Activated gamma-delta T cell treated with Interleukin-2 at 50 U/mL for 16 hours (primary cell): ENCODE measurements at regions not wholly inside any gene's neighbourhood (a gene's known extent, or its start where the extent isn't known, plus 50 kb on each side); places are given as distances from the start of the nearest gene placed in this dataset.
"Not testable (repeated sequence)": the region's sequence is repeated elsewhere in the genome, so short reads cannot be mapped to it uniquely, and the experiment has no call there.

ENCODE experiments used
- DNase-seq: peaks from one replicate; pipeline ENCODE4 v3.0.0-alpha.2; 2020

- DNase-seq, result no peak
Observed at GRCh38 chr9:2243666-2244555, 228.8 kb downstream of the SMARCA2 start.

DNA sequence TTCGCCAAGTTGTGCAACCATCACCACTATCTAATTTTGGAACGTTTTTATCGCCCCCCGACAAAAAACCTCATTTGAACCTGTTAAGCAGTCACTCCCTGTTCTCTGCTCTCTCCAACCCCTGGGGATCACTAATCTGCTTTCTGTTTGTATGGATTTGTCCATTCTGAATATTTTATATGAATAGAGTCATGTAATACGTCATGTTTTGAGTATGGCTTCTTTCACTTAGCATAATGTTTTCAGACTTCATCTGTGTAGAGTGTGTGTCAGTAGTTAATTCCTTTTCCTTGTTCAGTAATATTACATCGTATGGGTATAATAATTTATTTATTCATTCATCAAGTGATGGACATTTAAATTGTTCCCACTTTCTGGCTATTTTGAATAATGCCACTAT is 232.2 kb downstream of the SMARCA2 start:
- no peak for DNase-seq

GRCh38 chr9:2248768-2249265 is 233.7 kb downstream of the SMARCA2 start:
- DNase-seq, result no peak

DNA sequence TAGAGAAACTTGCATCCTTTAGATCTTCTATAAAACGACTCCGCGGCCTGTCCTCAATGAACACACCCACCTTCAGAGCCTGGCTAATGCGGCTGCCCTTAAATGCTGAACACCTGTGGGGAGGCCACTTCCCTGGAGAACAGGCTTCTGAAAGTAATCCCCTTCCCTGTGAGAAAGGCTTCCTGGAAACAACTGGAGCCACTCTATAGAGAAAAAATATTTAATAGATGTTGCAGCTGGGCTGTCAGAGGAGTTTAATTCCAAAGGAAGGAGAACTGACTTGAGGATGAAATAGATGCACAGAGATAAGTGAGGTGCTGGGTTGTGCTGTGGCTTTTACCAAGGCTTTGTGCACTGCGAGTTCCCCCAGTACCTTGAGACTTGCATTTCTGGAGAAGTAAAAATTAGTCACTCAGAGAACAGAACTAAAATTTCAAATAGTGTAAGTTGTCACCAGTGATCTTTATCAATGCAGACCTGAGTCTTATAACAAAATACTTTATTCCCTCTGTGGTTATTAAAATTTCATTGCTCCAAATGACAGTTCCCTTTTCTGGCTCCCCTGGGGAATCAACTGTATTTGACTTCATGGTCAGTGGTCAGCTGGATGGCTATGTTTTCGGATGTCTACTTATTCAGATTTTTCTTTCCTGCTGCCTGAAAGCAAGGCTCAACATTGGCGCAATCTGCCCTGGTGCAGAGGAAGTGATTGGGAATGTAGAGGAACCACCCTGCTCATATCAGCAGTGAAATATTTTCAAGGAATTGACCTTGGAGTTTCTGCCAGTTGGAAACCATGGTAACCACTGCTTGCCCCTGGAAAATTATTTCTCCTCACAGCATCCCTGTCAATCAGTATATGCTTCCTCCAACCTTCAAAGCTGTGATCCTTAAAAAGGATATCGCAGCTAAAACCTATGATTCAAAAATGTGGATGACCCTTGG is 238.8 kb downstream of the SMARCA2 start:
- DNase-seq, result no peak

GRCh38 chr9:2255128-2255527 is 240.0 kb downstream of the SMARCA2 start:
- no peak for DNase-seq

- no peak for DNase-seq
Observed at GRCh38 chr9:2257248-2257929, 242.2 kb downstream of the SMARCA2 start.

GRCh38 chr9:2260417-2261306 is 245.5 kb downstream of the SMARCA2 start:
- no peak for DNase-seq

DNA sequence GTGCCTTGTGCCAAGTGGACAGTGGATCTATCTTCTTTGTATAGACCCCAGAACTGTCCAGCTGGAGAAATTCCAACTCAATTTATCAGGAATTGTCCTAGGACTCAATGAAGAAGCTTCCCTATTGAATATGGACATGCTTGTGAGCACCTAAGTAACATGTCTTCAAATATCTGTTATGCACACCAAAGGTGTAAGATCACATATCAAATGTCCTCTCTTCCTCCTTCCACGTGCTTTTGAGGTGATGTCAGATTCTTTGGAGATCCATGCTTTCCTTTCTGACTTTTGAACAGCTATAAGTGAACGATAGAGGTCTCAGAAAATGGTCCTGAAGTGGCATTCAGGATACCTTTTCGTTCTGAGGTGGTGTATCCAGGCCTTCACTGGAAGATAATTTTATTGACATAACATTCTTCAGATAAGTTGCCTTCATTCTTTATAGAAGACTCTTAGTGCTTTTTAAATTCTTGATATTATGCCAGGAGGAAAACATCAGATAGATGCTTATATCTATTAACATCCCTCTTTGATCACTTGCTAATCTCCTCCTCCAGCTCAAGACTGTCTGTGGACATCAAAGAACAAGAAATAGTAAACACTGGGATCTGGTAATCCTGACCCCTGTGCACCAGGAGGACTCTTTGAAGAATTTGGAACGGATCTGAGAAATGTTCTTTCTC is 246.4 kb downstream of the SMARCA2 start:
- no peak for DNase-seq

- no peak for DNase-seq
Observed at GRCh38 chr9:2262386-2263071, 247.4 kb downstream of the SMARCA2 start.

GRCh38 chr9:2263111-2263510 is 248.0 kb downstream of the SMARCA2 start:
- no peak for DNase-seq

DNA sequence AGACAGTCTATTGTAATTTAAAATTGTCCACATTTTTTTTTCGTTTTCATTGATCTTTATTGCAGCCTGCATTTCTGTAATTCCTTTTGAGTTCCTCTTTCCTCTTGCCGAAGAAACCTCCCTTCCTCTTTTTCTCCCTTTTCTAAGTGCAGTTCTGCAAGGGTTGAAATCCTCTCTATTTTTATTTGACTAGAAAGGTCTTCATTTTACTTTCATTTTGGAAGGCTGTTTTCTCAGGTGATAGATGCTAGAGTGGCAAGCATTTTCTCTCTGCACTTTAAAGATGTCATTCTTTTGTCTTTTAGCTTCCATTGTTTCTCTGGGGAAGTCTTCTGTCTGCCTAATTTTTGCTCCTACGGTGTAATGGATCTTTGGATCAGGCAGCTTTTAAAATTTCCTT is 248.5 kb downstream of the SMARCA2 start:
- DNase-seq, result no peak

DNA sequence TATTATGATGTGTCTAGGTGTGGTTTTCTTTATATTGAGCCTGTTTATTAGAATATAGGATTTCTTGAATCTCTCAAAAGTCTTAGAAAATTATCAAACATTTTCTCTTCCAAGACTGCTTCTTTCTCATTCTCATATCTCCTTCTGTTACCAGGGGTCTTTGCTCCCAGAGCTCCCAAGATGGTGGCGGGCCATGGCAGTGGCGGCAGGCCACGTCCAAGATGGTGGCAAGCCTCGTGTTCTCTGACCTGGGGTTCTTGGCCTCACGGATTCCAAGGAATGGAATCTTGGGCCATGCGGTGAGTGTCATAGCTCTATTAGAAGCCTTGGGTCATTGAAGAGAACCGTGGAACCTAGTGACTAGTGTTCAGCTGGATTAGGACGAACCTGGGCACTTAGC is 248.9 kb downstream of the SMARCA2 start:
- DNase-seq, result no peak

DNA sequence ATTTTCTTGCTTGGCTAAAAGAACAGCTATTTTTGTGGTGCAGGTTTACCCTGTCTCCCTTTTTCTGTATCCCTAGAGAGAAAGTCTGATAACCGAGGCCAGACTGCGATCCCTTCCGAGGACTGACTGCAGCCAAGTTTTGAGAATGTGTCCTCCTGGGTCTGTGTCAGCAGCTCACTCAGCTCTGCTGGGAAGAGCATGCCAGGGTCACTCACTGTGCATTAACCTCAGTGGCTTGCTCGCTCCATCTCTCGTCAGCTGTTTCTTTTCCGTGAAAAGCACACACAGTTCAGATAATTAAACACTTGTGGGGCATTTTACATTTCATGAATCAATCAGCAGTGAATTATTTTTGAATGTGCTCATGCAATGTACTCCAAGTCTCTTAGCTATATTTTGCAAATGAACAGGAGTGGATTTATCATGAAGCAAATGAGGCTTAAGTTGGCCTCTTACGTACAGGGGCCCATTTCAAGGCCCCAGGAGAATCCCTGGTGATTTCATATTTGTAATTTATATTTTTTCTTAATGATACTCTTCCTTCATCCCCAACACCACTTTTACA is 252.1 kb downstream of the SMARCA2 start:
- DNase-seq, result no peak

DNA sequence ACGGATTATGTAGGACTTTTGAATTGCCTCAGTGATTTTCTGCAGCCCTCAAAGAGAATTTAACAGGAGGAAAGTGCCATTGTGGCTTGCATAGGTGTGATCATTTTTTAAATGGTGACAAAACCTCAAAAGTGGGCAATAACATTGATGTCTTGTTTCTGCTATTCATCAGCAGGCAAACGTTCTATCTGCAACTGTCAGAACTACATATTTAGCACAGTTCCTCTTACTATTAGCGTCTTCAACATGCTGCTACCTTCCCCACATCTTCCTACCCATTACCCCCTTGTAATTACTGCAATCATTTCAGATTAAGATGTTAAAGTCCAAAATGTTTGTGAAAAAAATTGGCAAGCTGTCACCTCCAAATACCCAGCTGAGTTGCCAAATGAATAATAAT is 254.6 kb downstream of the SMARCA2 start:
- no peak for DNase-seq

DNA sequence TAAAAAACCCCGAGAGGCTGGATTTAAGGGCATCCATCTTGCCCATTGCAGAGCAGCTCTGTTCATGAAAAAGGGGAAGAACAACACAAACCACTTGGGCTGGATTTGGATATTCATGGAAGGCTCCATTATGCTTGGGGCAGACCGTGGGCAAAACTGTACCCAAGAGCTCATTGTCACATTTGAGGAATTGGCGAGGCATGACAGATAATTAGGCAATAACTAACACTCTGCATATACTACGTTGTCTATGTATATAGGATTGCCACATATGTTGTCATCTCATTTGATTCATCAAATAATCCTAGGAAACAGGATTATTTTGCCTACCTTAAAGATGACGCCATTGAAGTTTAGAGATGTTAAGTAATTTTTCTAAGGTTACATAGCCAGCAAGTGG is 255.4 kb downstream of the SMARCA2 start:
- no peak for DNase-seq

GRCh38 chr9:2271426-2271825 is 256.3 kb downstream of the SMARCA2 start:
- DNase-seq, result no peak

DNA sequence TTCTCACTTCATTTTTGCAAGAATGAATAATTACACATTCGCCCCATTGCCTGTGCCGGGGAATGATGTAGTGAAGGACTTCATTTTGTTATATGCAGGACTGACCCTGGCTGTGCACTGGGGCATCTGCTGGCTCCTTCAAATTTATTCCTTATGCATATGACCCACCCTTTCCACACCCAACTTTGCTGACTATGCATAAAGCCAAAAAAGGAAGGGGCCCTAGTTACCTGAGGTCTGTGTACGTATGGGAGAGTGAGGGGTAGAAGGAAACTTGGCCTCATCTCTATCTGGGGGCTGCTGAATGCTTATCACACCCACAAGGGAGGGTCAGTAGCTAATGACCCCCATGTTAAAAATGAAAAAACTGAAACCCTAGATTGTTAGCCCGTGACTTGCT is 259.6 kb downstream of the SMARCA2 start:
- no peak for DNase-seq

DNA sequence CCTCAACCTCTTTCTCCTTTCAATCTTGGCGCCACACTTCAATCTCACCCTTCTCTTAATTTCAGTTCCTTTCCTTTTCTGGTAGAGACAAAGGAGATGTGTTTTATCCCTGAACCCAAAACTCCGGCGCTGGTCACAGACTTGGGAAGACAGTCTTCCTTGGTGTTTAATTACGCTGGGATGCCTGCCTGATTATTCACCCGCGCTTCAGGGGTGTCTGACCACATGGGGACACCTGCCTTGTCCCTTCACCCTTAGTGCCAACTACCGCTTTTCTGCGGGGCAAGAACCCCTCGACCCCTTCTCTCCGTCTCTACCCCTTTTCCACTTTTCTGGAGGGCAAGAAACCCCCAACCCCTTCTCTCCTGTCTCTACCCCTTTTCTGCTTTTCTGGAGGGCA is 261.1 kb downstream of the SMARCA2 start:
- no peak for DNase-seq

GRCh38 chr9:2277133-2277532 is 262.0 kb downstream of the SMARCA2 start:
- not testable (repeated sequence) for DNase-seq

- not testable (repeated sequence) for DNase-seq
Observed at GRCh38 chr9:2277644-2278043, 262.5 kb downstream of the SMARCA2 start.
